ENCODE measurements at regions not wholly inside any gene's neighbourhood (a gene's known extent, or its start where the extent isn't known, plus 50 kb on each side); places are given as distances from the start of the nearest gene placed in this dataset.

DNA sequence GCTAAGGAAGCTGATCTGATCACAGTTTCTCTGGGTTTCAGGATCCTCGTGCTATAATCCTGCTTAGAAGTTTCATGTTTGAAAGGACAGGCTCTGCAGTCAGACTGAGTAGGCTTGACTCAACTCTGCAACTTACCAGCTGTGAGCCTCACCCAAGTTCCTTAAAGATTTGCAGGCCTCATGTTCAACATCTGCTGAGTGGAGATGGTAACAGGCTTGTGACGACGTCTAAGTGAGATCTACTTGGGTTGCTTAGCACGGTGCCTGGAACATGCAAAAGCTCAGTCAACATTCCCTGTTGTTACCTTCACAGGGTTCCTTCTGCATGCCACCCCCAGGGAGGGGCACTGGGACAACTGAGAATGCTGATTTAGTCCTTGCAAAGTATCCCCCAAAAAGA, 164.2 kb downstream of the C1D start:
- Mint-ChIP-seq H3K27ac (no peak overlapping the region), H3K36me3 (peaks cover 12% of the 10 kb centered on the region), H3K9me3 (peaks cover 23% of the 10 kb centered on the region), H3K4me1 (peaks cover 40% of the 10 kb centered on the region), H3K27me3 (ENCODE audit: low read depth) (peaks cover 92% of the 10 kb centered on the region), H3K4me3 (no peak overlapping the region)
- POLR2A ChIA-PET, result interaction anchor here (0.8 kb wide), 1 partner anchor 18 kb away, joined by 3 read pairs; no protein-coding TSS in a partner anchor
- ATAC-seq (no peak), DNase-seq (ENCODE audit: low spot score) (no peak)
- CTCF ChIA-PET, result no interaction called here
- TF ChIP-seq ZNF121 (CRISPR knock-in tag; IDR thresholded peaks at IDR 0.05) (no peak), AR (CRISPR knock-in tag; IDR thresholded peaks at IDR 0.05) (no peak), ZNF423 (CRISPR knock-in tag; IDR thresholded peaks at IDR 0.05) (peak; percentile 81), MYBL2 (CRISPR knock-in tag; IDR thresholded peaks at IDR 0.05) (no peak)

GRCh38 chr2:67899187-67899586, 163.6 kb downstream of the C1D start:
- TF ChIP-seq, protein P1, sequence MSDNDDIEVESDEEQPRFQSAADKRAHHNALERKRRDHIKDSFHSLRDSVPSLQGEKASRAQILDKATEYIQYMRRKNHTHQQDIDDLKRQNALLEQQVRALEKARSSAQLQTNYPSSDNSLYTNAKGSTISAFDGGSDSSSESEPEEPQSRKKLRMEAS (CRISPR knock-in tag; IDR thresholded peaks at IDR 0.05), result peak; percentile 54; the same call in 1 of the 2 replicates
- no peak for TF ChIP-seq ZNF671 (CRISPR knock-in tag; IDR thresholded peaks at IDR 0.05)
- TF ChIP-seq, protein P2, sequence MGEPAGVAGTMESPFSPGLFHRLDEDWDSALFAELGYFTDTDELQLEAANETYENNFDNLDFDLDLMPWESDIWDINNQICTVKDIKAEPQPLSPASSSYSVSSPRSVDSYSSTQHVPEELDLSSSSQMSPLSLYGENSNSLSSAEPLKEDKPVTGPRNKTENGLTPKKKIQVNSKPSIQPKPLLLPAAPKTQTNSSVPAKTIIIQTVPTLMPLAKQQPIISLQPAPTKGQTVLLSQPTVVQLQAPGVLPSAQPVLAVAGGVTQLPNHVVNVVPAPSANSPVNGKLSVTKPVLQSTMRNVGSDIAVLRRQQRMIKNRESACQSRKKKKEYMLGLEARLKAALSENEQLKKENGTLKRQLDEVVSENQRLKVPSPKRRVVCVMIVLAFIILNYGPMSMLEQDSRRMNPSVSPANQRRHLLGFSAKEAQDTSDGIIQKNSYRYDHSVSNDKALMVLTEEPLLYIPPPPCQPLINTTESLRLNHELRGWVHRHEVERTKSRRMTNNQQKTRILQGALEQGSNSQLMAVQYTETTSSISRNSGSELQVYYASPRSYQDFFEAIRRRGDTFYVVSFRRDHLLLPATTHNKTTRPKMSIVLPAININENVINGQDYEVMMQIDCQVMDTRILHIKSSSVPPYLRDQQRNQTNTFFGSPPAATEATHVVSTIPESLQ (CRISPR knock-in tag; IDR thresholded peaks at IDR 0.05), result no peak
- no peak for TF ChIP-seq ZNF317 (CRISPR knock-in tag; IDR thresholded peaks at IDR 0.05; ENCODE audit: borderline replicate concordance, low read depth)
- TF ChIP-seq USF1 (CRISPR knock-in tag; IDR thresholded peaks at IDR 0.05), result peak; percentile 10; the same call in 1 of the 2 replicates
- TF ChIP-seq, protein P3, sequence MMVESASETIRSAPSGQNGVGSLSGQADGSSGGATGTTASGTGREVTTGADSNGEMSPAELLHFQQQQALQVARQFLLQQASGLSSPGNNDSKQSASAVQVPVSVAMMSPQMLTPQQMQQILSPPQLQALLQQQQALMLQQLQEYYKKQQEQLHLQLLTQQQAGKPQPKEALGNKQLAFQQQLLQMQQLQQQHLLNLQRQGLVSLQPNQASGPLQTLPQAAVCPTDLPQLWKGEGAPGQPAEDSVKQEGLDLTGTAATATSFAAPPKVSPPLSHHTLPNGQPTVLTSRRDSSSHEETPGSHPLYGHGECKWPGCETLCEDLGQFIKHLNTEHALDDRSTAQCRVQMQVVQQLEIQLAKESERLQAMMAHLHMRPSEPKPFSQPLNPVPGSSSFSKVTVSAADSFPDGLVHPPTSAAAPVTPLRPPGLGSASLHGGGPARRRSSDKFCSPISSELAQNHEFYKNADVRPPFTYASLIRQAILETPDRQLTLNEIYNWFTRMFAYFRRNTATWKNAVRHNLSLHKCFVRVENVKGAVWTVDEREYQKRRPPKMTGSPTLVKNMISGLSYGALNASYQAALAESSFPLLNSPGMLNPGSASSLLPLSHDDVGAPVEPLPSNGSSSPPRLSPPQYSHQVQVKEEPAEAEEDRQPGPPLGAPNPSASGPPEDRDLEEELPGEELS (CRISPR knock-in tag; IDR thresholded peaks at IDR 0.05), result peak; percentile 34; the same call in 1 of the 2 replicates
- peak; percentile 26; the same call in 1 of the 2 replicates for TF ChIP-seq USF2 (CRISPR knock-in tag; IDR thresholded peaks at IDR 0.05)
- TF ChIP-seq TEAD1 (CRISPR knock-in tag; IDR thresholded peaks at IDR 0.05), result no peak
- TF ChIP-seq NR3C1 (CRISPR knock-in tag; conservative IDR thresholded peaks at IDR 0.05; ENCODE audit: low read depth), result no peak
- no peak for TF ChIP-seq CDX4 (CRISPR knock-in tag; IDR thresholded peaks at IDR 0.05; ENCODE audit: borderline replicate concordance)
- no peak for TF ChIP-seq GRHL2 (CRISPR knock-in tag; IDR thresholded peaks at IDR 0.05; ENCODE audit: insufficient replicate concordance, severe bottlenecking)
- TF ChIP-seq IRF1 (CRISPR knock-in tag; IDR thresholded peaks at IDR 0.05), result no peak
- 0 out of 2 replicates have a peak, but pooled peaks have one; percentile 19 for TF ChIP-seq ZNF423 (CRISPR knock-in tag; IDR thresholded peaks at IDR 0.05)
- TF ChIP-seq, protein P4, sequence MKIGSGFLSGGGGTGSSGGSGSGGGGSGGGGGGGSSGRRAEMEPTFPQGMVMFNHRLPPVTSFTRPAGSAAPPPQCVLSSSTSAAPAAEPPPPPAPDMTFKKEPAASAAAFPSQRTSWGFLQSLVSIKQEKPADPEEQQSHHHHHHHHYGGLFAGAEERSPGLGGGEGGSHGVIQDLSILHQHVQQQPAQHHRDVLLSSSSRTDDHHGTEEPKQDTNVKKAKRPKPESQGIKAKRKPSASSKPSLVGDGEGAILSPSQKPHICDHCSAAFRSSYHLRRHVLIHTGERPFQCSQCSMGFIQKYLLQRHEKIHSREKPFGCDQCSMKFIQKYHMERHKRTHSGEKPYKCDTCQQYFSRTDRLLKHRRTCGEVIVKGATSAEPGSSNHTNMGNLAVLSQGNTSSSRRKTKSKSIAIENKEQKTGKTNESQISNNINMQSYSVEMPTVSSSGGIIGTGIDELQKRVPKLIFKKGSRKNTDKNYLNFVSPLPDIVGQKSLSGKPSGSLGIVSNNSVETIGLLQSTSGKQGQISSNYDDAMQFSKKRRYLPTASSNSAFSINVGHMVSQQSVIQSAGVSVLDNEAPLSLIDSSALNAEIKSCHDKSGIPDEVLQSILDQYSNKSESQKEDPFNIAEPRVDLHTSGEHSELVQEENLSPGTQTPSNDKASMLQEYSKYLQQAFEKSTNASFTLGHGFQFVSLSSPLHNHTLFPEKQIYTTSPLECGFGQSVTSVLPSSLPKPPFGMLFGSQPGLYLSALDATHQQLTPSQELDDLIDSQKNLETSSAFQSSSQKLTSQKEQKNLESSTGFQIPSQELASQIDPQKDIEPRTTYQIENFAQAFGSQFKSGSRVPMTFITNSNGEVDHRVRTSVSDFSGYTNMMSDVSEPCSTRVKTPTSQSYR (CRISPR knock-in tag; IDR thresholded peaks at IDR 0.05), result no peak
- TF ChIP-seq ZNF396 (CRISPR knock-in tag; IDR thresholded peaks at IDR 0.05; ENCODE audit: borderline replicate concordance), result no peak
- TF ChIP-seq SMAD3 (CRISPR knock-in tag; IDR thresholded peaks at IDR 0.05; ENCODE audit: borderline replicate concordance), result no peak; the same call in 1 of the 2 replicates
- DNase-seq (ENCODE audit: low spot score) (no peak), ATAC-seq (peak; percentile 42)
- peaks cover 86% of the 10 kb centered on the region for H3K27me3 Mint-ChIP-seq (ENCODE audit: low read depth)
- H3K36me3 Mint-ChIP-seq, result peaks cover 12% of the 10 kb centered on the region
- no peak overlapping the region for H3K4me3 Mint-ChIP-seq
- peaks cover 18% of the 10 kb centered on the region for H3K9me3 Mint-ChIP-seq
- H3K27ac Mint-ChIP-seq, result no peak overlapping the region
- CTCF ChIA-PET, result interaction anchor here (0.5 kb wide), 1 partner anchor 76 kb away, joined by 3 read pairs; no protein-coding TSS in a partner anchor
- peaks cover 40% of the 10 kb centered on the region for H3K4me1 Mint-ChIP-seq
- POLR2A ChIA-PET, result no interaction called here
